ENCODE measurements at regions not wholly inside any gene's neighbourhood (a gene's known extent, or its start where the extent isn't known, plus 50 kb on each side); places are given as distances from the start of the nearest gene placed in this dataset.

DNA sequence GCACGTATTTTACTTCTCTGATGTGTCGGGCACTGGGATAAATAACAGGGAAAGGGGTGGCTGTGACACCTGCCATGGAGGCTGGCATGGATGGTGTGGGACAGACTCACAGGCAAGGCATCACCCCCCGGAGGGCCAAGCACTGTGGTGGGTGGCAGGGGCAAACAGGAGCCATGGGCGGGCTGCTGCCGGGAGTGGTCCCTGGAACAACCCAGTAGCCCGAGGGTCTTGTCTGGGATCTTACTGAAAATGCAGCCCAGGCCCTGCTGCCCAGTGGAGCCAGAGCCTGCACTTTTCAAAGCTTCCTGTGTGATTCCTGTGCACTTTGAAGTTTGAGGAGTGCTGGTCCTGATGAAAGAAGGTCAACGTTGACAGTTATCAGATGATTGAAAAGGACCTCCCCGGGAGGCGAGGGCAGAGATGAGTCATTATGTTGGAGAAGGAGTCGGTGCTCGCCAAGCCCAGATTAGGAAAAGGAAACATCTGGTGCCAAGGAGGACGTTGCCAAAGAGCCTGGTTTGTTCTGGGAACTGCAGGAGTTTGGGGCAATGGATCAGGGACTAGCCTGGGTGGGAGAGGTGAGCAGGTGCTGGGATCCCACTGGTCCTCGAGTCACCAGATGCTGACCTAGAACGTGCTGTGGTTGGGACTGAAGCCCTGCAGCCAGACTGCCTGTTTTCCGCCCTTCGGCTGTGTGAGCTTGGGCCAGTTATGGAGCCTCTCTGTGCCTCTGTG is 130.0 kb upstream of the GGTLC1 start:
- ATAC-seq (no peak), DNase-seq (ENCODE audit: low read depth, low spot score) (no peak)
- H3K4me1 ChIP-seq (ENCODE audit: control insufficient read depth, insufficient read depth, low read length), result no peaks in the 10 kb centered on the region
- H3K4me3 ChIP-seq (ENCODE audit: low read depth in 2 of 2, low read length in 2 of 2), result no peak overlapping the region
- no TSS peak for BruUV-seq (replicated peaks)
- H3K27ac ChIP-seq (ENCODE audit: low read length), result no peak overlapping the region
- ChIA-PET CTCF (no interaction called here), POLR2A (no interaction called here)
- no peaks in the 10 kb centered on the region for H3K9me3 ChIP-seq (ENCODE audit: control insufficient read depth, insufficient read depth, low read depth, low read length)
- in situ Hi-C loops (cut with HindIII; ENCODE audit: low pct_unique_long_range_greater_than_20kb, low sequenced_read_pairs) (no loop called here), intact Hi-C loops (cut with micrococcal nuclease; ENCODE audit: unreplicated experiment) (no loop called here)
- no peak for TF ChIP-seq SIN3A (IDR thresholded peaks at IDR 0.05; ENCODE audit: borderline replicate concordance, insufficient read depth, low read depth, low read length)
- TF ChIP-seq POLR2AphosphoS5 (IDR thresholded peaks at IDR 0.05; ENCODE audit: low read depth, low read length), result no peak
- TF ChIP-seq, protein P1, sequence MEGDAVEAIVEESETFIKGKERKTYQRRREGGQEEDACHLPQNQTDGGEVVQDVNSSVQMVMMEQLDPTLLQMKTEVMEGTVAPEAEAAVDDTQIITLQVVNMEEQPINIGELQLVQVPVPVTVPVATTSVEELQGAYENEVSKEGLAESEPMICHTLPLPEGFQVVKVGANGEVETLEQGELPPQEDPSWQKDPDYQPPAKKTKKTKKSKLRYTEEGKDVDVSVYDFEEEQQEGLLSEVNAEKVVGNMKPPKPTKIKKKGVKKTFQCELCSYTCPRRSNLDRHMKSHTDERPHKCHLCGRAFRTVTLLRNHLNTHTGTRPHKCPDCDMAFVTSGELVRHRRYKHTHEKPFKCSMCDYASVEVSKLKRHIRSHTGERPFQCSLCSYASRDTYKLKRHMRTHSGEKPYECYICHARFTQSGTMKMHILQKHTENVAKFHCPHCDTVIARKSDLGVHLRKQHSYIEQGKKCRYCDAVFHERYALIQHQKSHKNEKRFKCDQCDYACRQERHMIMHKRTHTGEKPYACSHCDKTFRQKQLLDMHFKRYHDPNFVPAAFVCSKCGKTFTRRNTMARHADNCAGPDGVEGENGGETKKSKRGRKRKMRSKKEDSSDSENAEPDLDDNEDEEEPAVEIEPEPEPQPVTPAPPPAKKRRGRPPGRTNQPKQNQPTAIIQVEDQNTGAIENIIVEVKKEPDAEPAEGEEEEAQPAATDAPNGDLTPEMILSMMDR (IDR thresholded peaks at IDR 0.05), result no peak
- TF ChIP-seq, protein P2, sequence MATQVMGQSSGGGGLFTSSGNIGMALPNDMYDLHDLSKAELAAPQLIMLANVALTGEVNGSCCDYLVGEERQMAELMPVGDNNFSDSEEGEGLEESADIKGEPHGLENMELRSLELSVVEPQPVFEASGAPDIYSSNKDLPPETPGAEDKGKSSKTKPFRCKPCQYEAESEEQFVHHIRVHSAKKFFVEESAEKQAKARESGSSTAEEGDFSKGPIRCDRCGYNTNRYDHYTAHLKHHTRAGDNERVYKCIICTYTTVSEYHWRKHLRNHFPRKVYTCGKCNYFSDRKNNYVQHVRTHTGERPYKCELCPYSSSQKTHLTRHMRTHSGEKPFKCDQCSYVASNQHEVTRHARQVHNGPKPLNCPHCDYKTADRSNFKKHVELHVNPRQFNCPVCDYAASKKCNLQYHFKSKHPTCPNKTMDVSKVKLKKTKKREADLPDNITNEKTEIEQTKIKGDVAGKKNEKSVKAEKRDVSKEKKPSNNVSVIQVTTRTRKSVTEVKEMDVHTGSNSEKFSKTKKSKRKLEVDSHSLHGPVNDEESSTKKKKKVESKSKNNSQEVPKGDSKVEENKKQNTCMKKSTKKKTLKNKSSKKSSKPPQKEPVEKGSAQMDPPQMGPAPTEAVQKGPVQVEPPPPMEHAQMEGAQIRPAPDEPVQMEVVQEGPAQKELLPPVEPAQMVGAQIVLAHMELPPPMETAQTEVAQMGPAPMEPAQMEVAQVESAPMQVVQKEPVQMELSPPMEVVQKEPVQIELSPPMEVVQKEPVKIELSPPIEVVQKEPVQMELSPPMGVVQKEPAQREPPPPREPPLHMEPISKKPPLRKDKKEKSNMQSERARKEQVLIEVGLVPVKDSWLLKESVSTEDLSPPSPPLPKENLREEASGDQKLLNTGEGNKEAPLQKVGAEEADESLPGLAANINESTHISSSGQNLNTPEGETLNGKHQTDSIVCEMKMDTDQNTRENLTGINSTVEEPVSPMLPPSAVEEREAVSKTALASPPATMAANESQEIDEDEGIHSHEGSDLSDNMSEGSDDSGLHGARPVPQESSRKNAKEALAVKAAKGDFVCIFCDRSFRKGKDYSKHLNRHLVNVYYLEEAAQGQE (IDR thresholded peaks at IDR 0.05; ENCODE audit: insufficient read depth in 1 of 2, low read depth in 2 of 2, low read length in 1 of 2), result no peak
- H3K36me3 ChIP-seq (ENCODE audit: control insufficient read depth, insufficient read depth, low read length), result no peaks in the 10 kb centered on the region
- H3K27me3 ChIP-seq (ENCODE audit: control insufficient read depth, insufficient read depth, low read length), result peaks cover 2% of the 10 kb centered on the region

DNA sequence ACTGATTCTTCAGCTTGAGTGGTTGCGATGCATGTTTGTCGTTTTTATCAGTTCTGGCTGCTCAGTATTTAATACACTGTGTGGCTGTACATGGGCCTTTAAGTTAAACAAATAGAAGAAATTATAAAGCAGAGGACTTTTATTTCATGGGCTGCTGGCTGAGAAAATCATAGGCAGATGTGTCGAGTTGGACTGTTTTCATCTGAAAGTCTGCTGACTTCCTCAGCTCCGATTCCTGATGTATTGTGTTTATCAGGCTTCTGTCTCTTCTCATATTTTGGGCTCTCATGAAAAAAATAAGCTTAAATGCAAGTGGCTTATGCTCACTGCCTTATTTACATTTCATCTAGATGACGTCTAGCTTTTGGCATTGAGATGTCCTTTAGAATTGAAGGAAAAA is 129.5 kb upstream of the GGTLC1 start:
- in situ Hi-C loops (cut with HindIII; ENCODE audit: low pct_unique_long_range_greater_than_20kb, low sequenced_read_pairs), result no loop called here
- no peaks in the 10 kb centered on the region for H3K9me3 ChIP-seq (ENCODE audit: control insufficient read depth, insufficient read depth, low read depth, low read length)
- CTCF ChIA-PET, result no interaction called here
- no peak for DNase-seq (ENCODE audit: low read depth, low spot score)
- no peak overlapping the region for H3K27ac ChIP-seq (ENCODE audit: low read length)
- POLR2A ChIA-PET, result no interaction called here
- ATAC-seq, result no peak
- TF ChIP-seq, protein P1 (IDR thresholded peaks at IDR 0.05), result no peak
- TF ChIP-seq TCF7L2 (IDR thresholded peaks at IDR 0.05; ENCODE audit: low read depth, low read length) (no peak), SIN3A (IDR thresholded peaks at IDR 0.05; ENCODE audit: borderline replicate concordance, insufficient read depth, low read depth, low read length) (no peak), POLR2AphosphoS5 (IDR thresholded peaks at IDR 0.05; ENCODE audit: low read depth, low read length) (no peak)
- TF ChIP-seq, protein P2 (IDR thresholded peaks at IDR 0.05; ENCODE audit: insufficient read depth in 1 of 2, low read depth in 2 of 2, low read length in 1 of 2), result no peak
- no peaks in the 10 kb centered on the region for H3K4me1 ChIP-seq (ENCODE audit: control insufficient read depth, insufficient read depth, low read length)
- H3K4me3 ChIP-seq (ENCODE audit: low read depth in 2 of 2, low read length in 2 of 2), result no peak overlapping the region
- BruUV-seq (replicated peaks), result no TSS peak
- peaks cover 2% of the 10 kb centered on the region for H3K27me3 ChIP-seq (ENCODE audit: control insufficient read depth, insufficient read depth, low read length)
- H3K36me3 ChIP-seq (ENCODE audit: control insufficient read depth, insufficient read depth, low read length), result no peaks in the 10 kb centered on the region
- intact Hi-C loops (cut with micrococcal nuclease; ENCODE audit: unreplicated experiment), result no loop called here
